HepG2 (cell line): ENCODE measurements at regions not wholly inside any gene's neighbourhood (a gene's known extent, or its start where the extent isn't known, plus 50 kb on each side); places are given as distances from the start of the nearest gene placed in this dataset.

Experiments used
- ATAC-seq: fragments of 200-7000 bp; cut with Tn5 transposase; 3 replicates; pipeline ENCODE4 v1.9.1; 2020; ENCODE audit warnings: mild to moderate bottlenecking, moderate library complexity
- BruUV-seq: library from RNA; stranded (reverse); fragments of 400-500 nt; replicated peaks from 2 replicates; lab custom pipeline; 2021; lab: Mats Ljungman, UMichigan
- CTCF ChIA-PET: fragments of 300-600 bp; formaldehyde crosslinking; extraction: SDS; loops from one replicate; lab custom pipeline; 2021; ENCODE audit warnings: low total read pairs, inconsistent platforms, low intra/inter-chr PET ratio; lab: Yijun Ruan, JAX
- POLR2A ChIA-PET: fragments of 350-600 bp; sonication (Branson Sonifier 250); formaldehyde crosslinking; loops from one replicate; lab custom pipeline; 2020; ENCODE audit warnings: antibody characterized with exemption, inconsistent platforms; lab: Yijun Ruan, JAX
- DNase-seq: peaks from one replicate; pipeline ENCODE4 v3.0.0-alpha.2; 2015; ENCODE audit warnings: low spot score
- FAIRE-seq: peaks from 3 replicates; lab custom pipeline; 2011; peaks lifted over from hg19 to GRCh38; lab: Jason Lieb, UNC
- H2AFZ ChIP-seq: one replicate; pipeline ENCODE4 v1.6.1; 2011; ENCODE audit warnings: low read length, inconsistent platforms
- H3K27ac ChIP-seq: fragments of 300-600 bp; 3 replicates; pipeline ENCODE4 v1.8.0; 2011; ENCODE audit warnings: mixed run types, mild to moderate bottlenecking, mixed read lengths, low read length, inconsistent platforms; ENCODE audit not compliant: insufficient read depth; ENCODE audit errors: extremely low read length
- H3K27me3 ChIP-seq, 2 experiments: fragments of 200-600 bp in 1 of 2; 2 replicates in 1 of 2; 3 replicates in 1 of 2; pipeline versions ENCODE4 v1.6.0 to v1.8.0; 2011; ENCODE audit warnings: low read length in 2 of 2, mild to moderate bottlenecking in 2 of 2, moderate library complexity in 2 of 2, inconsistent platforms in 1 of 2; ENCODE audit not compliant: insufficient read depth in 2 of 2, control insufficient read depth in 1 of 2
- H3K36me3 ChIP-seq, 2 experiments: fragments of 200-600 bp in 1 of 2; replicated peaks in 1 of 2; 2 replicates in 1 of 2; 3 replicates in 1 of 2; pipeline versions ENCODE4 v1.5.1 to v1.8.0; 2011; ENCODE audit warnings: low read length in 2 of 2, inconsistent platforms in 1 of 2; ENCODE audit not compliant: insufficient read depth in 2 of 2, control insufficient read depth in 1 of 2
- H3K4me1 ChIP-seq: 2 replicates; pipeline ENCODE4 v1.5.1; 2012; ENCODE audit warnings: low read length, inconsistent platforms; ENCODE audit not compliant: insufficient read depth
- H3K4me2 ChIP-seq: 2 replicates; pipeline ENCODE4 v1.6.0; 2011; ENCODE audit warnings: low read depth, low read length, inconsistent platforms
- H3K4me3 ChIP-seq, 3 experiments: fragments of 200-600 bp in 1 of 3; sonication (generic), shearing (Covaris generic) in 1 of 3; replicated peaks in 1 of 3; 2 replicates each; pipeline ENCODE4 v1.5.1; 2011 to 2016; ENCODE audit warnings: low read length in 3 of 3, inconsistent platforms in 2 of 3, low read depth in 2 of 3, mild to moderate bottlenecking in 2 of 3, control low read depth in 1 of 3, mixed read lengths in 1 of 3; ENCODE audit not compliant: insufficient read depth in 1 of 3
- H3K79me2 ChIP-seq: one replicate; pipeline ENCODE4 v1.6.1; 2011; ENCODE audit warnings: low read length, inconsistent platforms; ENCODE audit not compliant: insufficient read depth
- H3K9ac ChIP-seq: 2 replicates; pipeline ENCODE4 v1.6.0; 2011; ENCODE audit warnings: mild to moderate bottlenecking, low read depth, low read length, inconsistent platforms; ENCODE audit not compliant: insufficient read depth
- H3K9me3 ChIP-seq: 2 replicates; pipeline ENCODE4 v1.5.1; 2012; ENCODE audit warnings: mild to moderate bottlenecking, low read length
- H4K20me1 ChIP-seq: 2 replicates; pipeline ENCODE4 v1.6.0; 2011; ENCODE audit warnings: inconsistent platforms, mild to moderate bottlenecking, low read length, moderate library complexity; ENCODE audit not compliant: insufficient read depth
- HES4 ChIP-seq: sonication (generic); formaldehyde crosslinking; IDR thresholded peaks from 2 replicates; pipeline ENCODE4 v1.9.0; 2021; ENCODE audit warnings: mild to moderate bottlenecking, missing genetic modification reagents, borderline replicate concordance
- HNRNPH1 ChIP-seq: fragments of 200-400 bp; formaldehyde crosslinking; optimal IDR thresholded peaks from 2 replicates; pipeline ENCODE3; 2017; ENCODE audit warnings: mild to moderate bottlenecking, low read depth, low read length
- IRF2 ChIP-seq: IDR thresholded peaks from 2 replicates; pipeline ENCODE4 v1.6.1; 2018; ENCODE audit warnings: missing genetic modification reagents, missing compliant biosample characterization
- MBD4 ChIP-seq: IDR thresholded peaks from 2 replicates; pipeline ENCODE4 v1.6.1; 2012; ENCODE audit warnings: low read length, inconsistent platforms, borderline replicate concordance
- MED1 ChIP-seq: sonication (generic); formaldehyde crosslinking; IDR thresholded peaks from 2 replicates; pipeline ENCODE4 v1.4.0; 2020; ENCODE audit warnings: missing genetic modification reagents
- MTA3 ChIP-seq: sonication (generic); formaldehyde crosslinking; IDR thresholded peaks from 2 replicates; pipeline ENCODE4 v1.4.0; 2020; ENCODE audit warnings: missing genetic modification reagents
- NFYB ChIP-seq: sonication (generic); formaldehyde crosslinking; IDR thresholded peaks from 2 replicates; pipeline ENCODE4 v1.4.0; 2020; ENCODE audit warnings: missing genetic modification reagents
- NR2F2 ChIP-seq: IDR thresholded peaks from 2 replicates; pipeline ENCODE4 v1.6.1; 2012; ENCODE audit warnings: low read depth, inconsistent platforms, borderline replicate concordance
- SMAD3 ChIP-seq: sonication (generic); formaldehyde crosslinking; IDR thresholded peaks from 2 replicates; pipeline ENCODE4 v1.4.0; 2020; ENCODE audit warnings: missing genetic modification reagents
- SMARCE1 ChIP-seq: fragments of 450-650 bp; IDR thresholded peaks from 2 replicates; pipeline ENCODE4 v1.6.1; 2017; ENCODE audit warnings: borderline replicate concordance
- TBP ChIP-seq: sonication (generic); formaldehyde crosslinking; IDR thresholded peaks from 2 replicates; pipeline ENCODE4 v1.5.0; 2020; ENCODE audit warnings: missing genetic modification reagents
- XRCC5 ChIP-seq: fragments of 200-400 bp; formaldehyde crosslinking; optimal IDR thresholded peaks from 2 replicates; pipeline ENCODE3; 2017; ENCODE audit warnings: mild to moderate bottlenecking, low read length
- YY1 ChIP-seq: IDR thresholded peaks from 2 replicates; pipeline ENCODE4 v1.6.1; 2011; ENCODE audit warnings: low read length, low read depth, moderate library complexity, mild to moderate bottlenecking; ENCODE audit not compliant: insufficient read depth, insufficient replicate concordance
- ZBTB4 ChIP-seq: sonication (generic); formaldehyde crosslinking; IDR thresholded peaks from 2 replicates; pipeline ENCODE4 v1.4.0; 2020; ENCODE audit warnings: missing genetic modification reagents, mild to moderate bottlenecking, borderline replicate concordance
- ZNF136 ChIP-seq: sonication (generic); formaldehyde crosslinking; IDR thresholded peaks from 2 replicates; pipeline ENCODE4 v1.8.1; 2022; ENCODE audit warnings: low read depth, mild to moderate bottlenecking, moderate library complexity, missing genetic modification reagents
- ZNF7 ChIP-seq: IDR thresholded peaks from 2 replicates; pipeline ENCODE4 v1.6.1; 2016; ENCODE audit warnings: missing biosample characterization, missing genetic modification reagents
- WGBS: methylation state at CpG from one replicate; pipeline ENCODE4 v1.1.6; 2017; ENCODE audit warnings: low lambda C conversion rate; 5-methylcytosine and 5-hydroxymethylcytosine counted together
- in situ Hi-C: cut with HindIII; loops from 2 replicates; pipeline ENCODE4 v1.10.0; 2017; ENCODE audit warnings: low pct_unique_long_range_greater_than_20kb; ENCODE audit not compliant: extremely low pct_ligation_motif_present
- intact Hi-C: fragments of 100-400 bp; cut with micrococcal nuclease; formaldehyde crosslinking; loops from one replicate; pipeline ENCODE4 v1.10.0; 2022; ENCODE audit not compliant: unreplicated experiment
- TF ChIP-seq, protein P1 (sequence below): sonication (generic); formaldehyde crosslinking; IDR thresholded peaks from 2 replicates; pipeline ENCODE4 v1.5.0; 2020; ENCODE audit warnings: mild to moderate bottlenecking, missing genetic modification reagents

- Histone ChIP-seq H3K4me3 (no peak overlapping the region), H2AFZ (no peak overlapping the region), H3K4me2 (no peak overlapping the region), H3K9ac (no peak overlapping the region), H3K36me3 (no peaks in the 10 kb centered on the region), H3K4me1 (no peaks in the 10 kb centered on the region), H3K27ac (no peak overlapping the region), H3K9me3 (peaks cover 26% of the 10 kb centered on the region), H4K20me1 (no peaks in the 10 kb centered on the region), H3K79me2 (no peaks in the 10 kb centered on the region), H3K27me3 (no peaks in the 10 kb centered on the region)
- no peak for DNase-seq
- ATAC-seq, result no peak
- no peak for FAIRE-seq
- CTCF ChIA-PET, result no interaction called here
- intact Hi-C loops (no loop called here), in situ Hi-C loops (no loop called here)
- TF ChIP-seq MBD4 (no peak), MTA3 (CRISPR knock-in tag) (no peak), TBP (CRISPR knock-in tag) (no peak), HES4 (CRISPR knock-in tag) (no peak), NR2F2 (no peak), ZNF136 (CRISPR knock-in tag) (no peak), IRF2 (CRISPR knock-in tag) (no peak), NFYB (CRISPR knock-in tag) (no peak), SMARCE1 (no peak), YY1 (no peak), HNRNPH1 (no peak), MED1 (CRISPR knock-in tag) (no peak), ZNF7 (CRISPR knock-in tag) (no peak), SMAD3 (CRISPR knock-in tag) (no peak), ZBTB4 (CRISPR knock-in tag) (no peak), XRCC5 (no peak)
- TF ChIP-seq, protein P1, sequence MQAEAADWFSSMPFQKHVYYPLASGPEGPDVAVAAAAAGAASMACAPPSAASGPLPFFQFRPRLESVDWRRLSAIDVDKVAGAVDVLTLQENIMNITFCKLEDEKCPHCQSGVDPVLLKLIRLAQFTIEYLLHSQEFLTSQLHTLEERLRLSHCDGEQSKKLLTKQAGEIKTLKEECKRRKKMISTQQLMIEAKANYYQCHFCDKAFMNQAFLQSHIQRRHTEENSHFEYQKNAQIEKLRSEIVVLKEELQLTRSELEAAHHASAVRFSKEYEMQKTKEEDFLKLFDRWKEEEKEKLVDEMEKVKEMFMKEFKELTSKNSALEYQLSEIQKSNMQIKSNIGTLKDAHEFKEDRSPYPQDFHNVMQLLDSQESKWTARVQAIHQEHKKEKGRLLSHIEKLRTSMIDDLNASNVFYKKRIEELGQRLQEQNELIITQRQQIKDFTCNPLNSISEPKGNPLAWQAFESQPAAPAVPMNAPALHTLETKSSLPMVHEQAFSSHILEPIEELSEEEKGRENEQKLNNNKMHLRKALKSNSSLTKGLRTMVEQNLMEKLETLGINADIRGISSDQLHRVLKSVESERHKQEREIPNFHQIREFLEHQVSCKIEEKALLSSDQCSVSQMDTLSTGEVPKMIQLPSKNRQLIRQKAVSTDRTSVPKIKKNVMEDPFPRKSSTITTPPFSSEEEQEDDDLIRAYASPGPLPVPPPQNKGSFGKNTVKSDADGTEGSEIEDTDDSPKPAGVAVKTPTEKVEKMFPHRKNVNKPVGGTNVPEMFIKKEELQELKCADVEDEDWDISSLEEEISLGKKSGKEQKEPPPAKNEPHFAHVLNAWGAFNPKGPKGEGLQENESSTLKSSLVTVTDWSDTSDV (CRISPR knock-in tag), result no peak
- POLR2A ChIA-PET, result no interaction called here
- 3% methylated on average over 2 of the region's 3 CpGs for WGBS
- no TSS peak for BruUV-seq
Observed at GRCh38 chr4:96887857-96888256, 1048.0 kb downstream of the PDHA2 start.
